HEK293 (cell line): ENCODE measurements at regions not wholly inside any gene's neighbourhood (a gene's known extent, or its start where the extent isn't known, plus 50 kb on each side); places are given as distances from the start of the nearest gene placed in this dataset.

Experiments used
- CTCF ChIP-seq: fragments of 450-650 bp; formaldehyde crosslinking; IDR thresholded peaks from 2 replicates; pipeline ENCODE4 v1.5.1; 2016; ENCODE audit warnings: missing biosample characterization, missing genetic modification characterization
- KLF9 ChIP-seq: fragments of 450-650 bp; formaldehyde crosslinking; IDR thresholded peaks from 2 replicates; pipeline ENCODE4 v1.5.1; 2016; ENCODE audit warnings: missing biosample characterization, missing genetic modification characterization, low read depth
- PRDM2 ChIP-seq: fragments of 450-650 bp; formaldehyde crosslinking; IDR thresholded peaks from 2 replicates; pipeline ENCODE4 v1.5.1; 2016; ENCODE audit warnings: missing biosample characterization, missing genetic modification characterization, borderline replicate concordance
- ZFP37 ChIP-seq: fragments of 450-650 bp; formaldehyde crosslinking; IDR thresholded peaks from 2 replicates; pipeline ENCODE4 v1.5.1; 2016; ENCODE audit warnings: missing biosample characterization, missing genetic modification characterization
- ZFP41 ChIP-seq: fragments of 450-650 bp; formaldehyde crosslinking; IDR thresholded peaks from 2 replicates; pipeline ENCODE4 v1.5.1; 2016; ENCODE audit warnings: missing biosample characterization, missing genetic modification characterization, borderline replicate concordance
- ZNF292 ChIP-seq: fragments of 450-650 bp; formaldehyde crosslinking; IDR thresholded peaks from 2 replicates; pipeline ENCODE4 v1.5.1; 2016; ENCODE audit warnings: low read depth, missing biosample characterization, missing genetic modification characterization, borderline replicate concordance
- ZNF558 ChIP-seq: fragments of 450-650 bp; formaldehyde crosslinking; IDR thresholded peaks from 2 replicates; pipeline ENCODE4 v1.5.1; 2016; ENCODE audit warnings: missing biosample characterization, missing genetic modification characterization
- ZNF580 ChIP-seq: fragments of 450-650 bp; formaldehyde crosslinking; IDR thresholded peaks from 2 replicates; pipeline ENCODE4 v1.5.1; 2016; ENCODE audit warnings: missing biosample characterization, missing genetic modification characterization
- ZNF624 ChIP-seq: fragments of 450-650 bp; formaldehyde crosslinking; IDR thresholded peaks from 2 replicates; pipeline ENCODE4 v1.5.1; 2017; ENCODE audit warnings: missing biosample characterization, missing genetic modification characterization
- ZNF792 ChIP-seq: fragments of 450-650 bp; formaldehyde crosslinking; IDR thresholded peaks from 2 replicates; pipeline ENCODE4 v1.5.1; 2016; ENCODE audit warnings: missing biosample characterization, missing genetic modification characterization

- no peak for TF ChIP-seq ZFP41 (tag by site-specific recombination)
- TF ChIP-seq ZNF558 (tag by site-specific recombination), result no peak
- no peak for TF ChIP-seq PRDM2 (tag by site-specific recombination)
- no peak for TF ChIP-seq CTCF (tag by site-specific recombination)
- no peak for TF ChIP-seq KLF9 (tag by site-specific recombination)
- TF ChIP-seq ZNF580 (tag by site-specific recombination), result no peak
- TF ChIP-seq ZFP37 (tag by site-specific recombination), result no peak
- TF ChIP-seq ZNF292 (tag by site-specific recombination), result no peak
- no peak for TF ChIP-seq ZNF624 (tag by site-specific recombination)
- TF ChIP-seq ZNF792 (tag by site-specific recombination), result no peak
Measured at GRCh38 chr17:63290351-63290750, 155.8 kb downstream of the CYB561 start.
